Thyroid gland (tissue), 4 donors: ENCODE measurements at regions not wholly inside any gene's neighbourhood (a gene's known extent, or its start where the extent isn't known, plus 50 kb on each side); places are given as distances from the start of the nearest gene placed in this dataset.

Source experiments
- POLR2A ChIP-seq, 2 donors: fragments of 450-650 bp; IDR thresholded peaks; one replicate each; pipeline ENCODE4 v1.6.1; 2017; ENCODE audit warnings: antibody characterized with exemption in 2 of 2, mild to moderate bottlenecking in 2 of 2, moderate library complexity in 1 of 2
- TF ChIP-seq, protein P1 (sequence below), 6 experiments: fragments of 200-600 bp in 3 of 6; fragments of 450-650 bp in 3 of 6; sonication (generic) in 3 of 6; IDR thresholded peaks; one replicate each; pipeline ENCODE4 v1.5.1; 2016 to 2019; ENCODE audit warnings: antibody characterized with exemption in 6 of 6, mild to moderate bottlenecking in 2 of 6, inconsistent platforms in 1 of 6, moderate library complexity in 1 of 6

DNA sequence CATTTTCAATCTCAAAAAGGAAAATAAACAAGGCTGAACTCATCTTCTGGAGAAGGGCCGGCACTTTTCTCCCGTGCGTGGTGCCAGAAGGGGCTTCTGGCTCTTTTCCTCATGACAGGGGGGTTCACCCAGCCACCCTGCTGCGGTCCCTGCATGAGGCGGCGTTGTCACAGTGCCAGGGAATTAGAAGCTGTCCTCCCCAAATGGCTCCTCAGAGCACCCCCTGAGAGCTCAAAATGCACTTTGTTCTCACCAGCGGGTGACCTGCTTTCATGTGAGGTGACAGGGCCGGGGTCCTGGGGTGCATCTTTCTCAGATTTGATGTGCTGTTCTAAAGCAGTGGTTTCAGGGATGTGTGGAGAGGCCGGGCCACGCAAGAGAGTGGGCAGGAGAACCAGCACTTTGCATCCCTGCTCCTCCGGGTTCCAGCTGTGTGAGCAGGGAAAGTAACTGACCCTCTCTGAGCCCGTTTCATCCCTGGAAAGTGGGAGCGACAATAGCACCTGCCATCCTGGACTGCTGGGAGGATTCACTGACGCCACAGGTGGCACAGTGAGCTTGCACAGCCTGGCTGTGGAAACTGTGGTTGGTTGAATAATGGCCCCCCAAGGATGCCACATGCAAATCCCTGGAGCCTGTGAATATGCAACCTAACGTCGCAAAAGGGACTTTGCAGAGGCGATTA, 94.0 kb downstream of the FOXL1 start:
- TF ChIP-seq, protein P1, sequence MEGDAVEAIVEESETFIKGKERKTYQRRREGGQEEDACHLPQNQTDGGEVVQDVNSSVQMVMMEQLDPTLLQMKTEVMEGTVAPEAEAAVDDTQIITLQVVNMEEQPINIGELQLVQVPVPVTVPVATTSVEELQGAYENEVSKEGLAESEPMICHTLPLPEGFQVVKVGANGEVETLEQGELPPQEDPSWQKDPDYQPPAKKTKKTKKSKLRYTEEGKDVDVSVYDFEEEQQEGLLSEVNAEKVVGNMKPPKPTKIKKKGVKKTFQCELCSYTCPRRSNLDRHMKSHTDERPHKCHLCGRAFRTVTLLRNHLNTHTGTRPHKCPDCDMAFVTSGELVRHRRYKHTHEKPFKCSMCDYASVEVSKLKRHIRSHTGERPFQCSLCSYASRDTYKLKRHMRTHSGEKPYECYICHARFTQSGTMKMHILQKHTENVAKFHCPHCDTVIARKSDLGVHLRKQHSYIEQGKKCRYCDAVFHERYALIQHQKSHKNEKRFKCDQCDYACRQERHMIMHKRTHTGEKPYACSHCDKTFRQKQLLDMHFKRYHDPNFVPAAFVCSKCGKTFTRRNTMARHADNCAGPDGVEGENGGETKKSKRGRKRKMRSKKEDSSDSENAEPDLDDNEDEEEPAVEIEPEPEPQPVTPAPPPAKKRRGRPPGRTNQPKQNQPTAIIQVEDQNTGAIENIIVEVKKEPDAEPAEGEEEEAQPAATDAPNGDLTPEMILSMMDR (IDR thresholded peaks at IDR 0.05): no peak
- TF ChIP-seq POLR2A (IDR thresholded peaks at IDR 0.05): no peak
